Naive thymus-derived CD4-positive, alpha-beta T cell (primary cell): ENCODE measurements at regions not wholly inside any gene's neighbourhood (a gene's known extent, or its start where the extent isn't known, plus 50 kb on each side); places are given as distances from the start of the nearest gene placed in this dataset.

Experiments used
- ATAC-seq: fragments of 150-1000 bp; cut with Tn5 transposase; 2 replicates; pipeline ENCODE4 v1.10.0; 2021; ENCODE audit warnings: mild to moderate bottlenecking, moderate library complexity
- CTCF ChIA-PET: fragments of 350-600 bp; sonication (Branson Sonifier 250); formaldehyde crosslinking; loops from one replicate; lab custom pipeline; 2021; ENCODE audit warnings: antibody characterized with exemption; lab: Charles Lee
- POLR2A ChIA-PET: fragments of 350-600 bp; sonication (Branson Sonifier 250); formaldehyde crosslinking; loops from one replicate; lab custom pipeline; 2021; ENCODE audit warnings: antibody characterized with exemption, inconsistent platforms; lab: Charles Lee
- DNase-seq, 9 donors: peaks; one replicate each; pipeline versions ENCODE4 v3.0.0 to v3.0.0-alpha.2; 2020 to 2022; ENCODE audit warnings: mixed read lengths in 1 of 9
- H3K27ac ChIP-seq: one replicate; pipeline ENCODE4 v1.7.0; 2013; ENCODE audit warnings: mild to moderate bottlenecking, low read depth, low read length, moderate library complexity
- H3K27me3 ChIP-seq, 2 donors: one replicate each; pipeline ENCODE4 v1.7.0; 2013; ENCODE audit warnings: low read length in 2 of 2, mild to moderate bottlenecking in 2 of 2, moderate library complexity in 2 of 2; ENCODE audit not compliant: control insufficient read depth in 2 of 2, insufficient read depth in 2 of 2
- H3K36me3 ChIP-seq, 3 experiments: 1 replicate in 2 of 3; 2 replicates in 1 of 3; pipeline ENCODE4 v1.7.0; 2013; ENCODE audit warnings: low read length in 3 of 3, mild to moderate bottlenecking in 3 of 3, moderate library complexity in 1 of 3; ENCODE audit not compliant: insufficient read depth in 3 of 3, control insufficient read depth in 2 of 3
- H3K4me1 ChIP-seq, 2 donors: one replicate each; pipeline ENCODE4 v1.7.0; 2013; ENCODE audit warnings: low read length in 2 of 2, mild to moderate bottlenecking in 2 of 2, moderate library complexity in 1 of 2; ENCODE audit not compliant: control insufficient read depth in 2 of 2, insufficient read depth in 2 of 2
- H3K4me3 ChIP-seq: 2 replicates; pipeline ENCODE4 v1.7.0; 2013; ENCODE audit warnings: mild to moderate bottlenecking, low read length
- H3K9me3 ChIP-seq, 3 experiments: 1 replicate in 2 of 3; 2 replicates in 1 of 3; pipeline ENCODE4 v1.7.0; 2013; ENCODE audit warnings: low read length in 3 of 3; ENCODE audit not compliant: control insufficient read depth in 2 of 3
- H3K27ac Mint-ChIP-seq, 9 donors: one replicate each; pipeline ENCODE4 v1.8.0; 2020 to 2022; ENCODE audit warnings: mixed read lengths in 9 of 9, mild to moderate bottlenecking in 8 of 9, moderate library complexity in 5 of 9, inconsistent platforms in 2 of 9
- H3K27me3 Mint-ChIP-seq, 5 donors: one replicate each; pipeline ENCODE4 v1.8.0; 2021 to 2022; ENCODE audit warnings: mixed read lengths in 5 of 5, mild to moderate bottlenecking in 1 of 5
- H3K36me3 Mint-ChIP-seq, 5 donors: one replicate each; pipeline ENCODE4 v1.8.0; 2020 to 2022; ENCODE audit warnings: mixed read lengths in 5 of 5, mild to moderate bottlenecking in 3 of 5, inconsistent platforms in 1 of 5
- H3K4me1 Mint-ChIP-seq, 7 donors: one replicate each; pipeline ENCODE4 v1.8.0; 2020 to 2022; ENCODE audit warnings: mixed read lengths in 7 of 7, mild to moderate bottlenecking in 3 of 7, inconsistent platforms in 1 of 7
- H3K4me3 Mint-ChIP-seq, 10 donors: one replicate each; pipeline ENCODE4 v1.8.0; 2020 to 2022; ENCODE audit warnings: mild to moderate bottlenecking in 10 of 10, mixed read lengths in 10 of 10, moderate library complexity in 6 of 10, inconsistent platforms in 2 of 10
- H3K9me3 Mint-ChIP-seq, 11 donors: one replicate each; pipeline ENCODE4 v1.8.0; 2020 to 2022; ENCODE audit warnings: mixed read lengths in 11 of 11, mild to moderate bottlenecking in 4 of 11, inconsistent platforms in 1 of 11, moderate library complexity in 1 of 11
- intact Hi-C, 2 donors: fragments of 100-400 bp; cut with micrococcal nuclease; formaldehyde crosslinking; loops; one replicate each; pipeline ENCODE4 v1.15.1; 2023

GRCh38 chr11:11148104-11148509 lies 204.9 kb downstream of the CSNK2A3 start:
- no peak for ATAC-seq
- Histone ChIP-seq H3K4me1 (peaks cover 31 to 61% of the 10 kb centered on the region in 2 donors), H3K9me3 (no peaks in the 10 kb centered on the region), H3K27ac (peak overlapping the region; percentile 87), H3K27me3 (no peaks in the 10 kb centered on the region), H3K4me3 (no peak overlapping the region), H3K36me3 (peaks cover 0 to 4% (median 0%) of the 10 kb centered on the region in 3 experiments)
- ChIA-PET POLR2A (interaction anchor here (0.6 to 2.5 kb wide), 7 partner anchors 9 to 339 kb away, joined by 3 to 29 read pairs (median 7); partner anchors contain the start of gene EIF4G2), CTCF (interaction anchor here (1.8 to 14.7 kb wide), 4 partner anchors 9 to 121 kb away, joined by 5 to 269 read pairs (median 32); no protein-coding TSS in a partner anchor)
- Mint-ChIP-seq H3K27ac (peak overlapping the region in 8 of 9 donors; percentile 93 to 99 (median 98)), H3K27me3 (peaks cover 0 to 2% (median 0%) of the 10 kb centered on the region in 5 donors), H3K36me3 (peaks cover 0 to 32% (median 17%) of the 10 kb centered on the region in 5 donors), H3K4me3 (peak overlapping the region in 9 of 10 donors; percentile 20 to 84 (median 70)), H3K4me1 (peaks cover 32 to 74% (median 70%) of the 10 kb centered on the region in 7 donors), H3K9me3 (peaks cover 0 to 5% (median 0%) of the 10 kb centered on the region in 11 donors)
- peak in 7 of 9 donors; percentile 29 to 43 (median 35) for DNase-seq
- intact Hi-C loops, result loop anchor here in 1 of 2 donors (2.0 to 5.0 kb wide), 3 partner anchors 111 to 396 kb away; partner anchors contain the start of gene CTR9

- peaks cover 0 to 2% (median 0%) of the 10 kb centered on the region in 5 donors for H3K27me3 Mint-ChIP-seq
- POLR2A ChIA-PET, result interaction anchor here (1.1 to 1.7 kb wide), 2 partner anchors 8 to 109 kb away, joined by 4 to 7 read pairs; no protein-coding TSS in a partner anchor
- DNase-seq (no peak), ATAC-seq (no peak)
- H3K9me3 Mint-ChIP-seq, result peaks cover 0 to 5% (median 0%) of the 10 kb centered on the region in 11 donors
- no peaks in the 10 kb centered on the region for H3K36me3 ChIP-seq
- CTCF ChIA-PET, result interaction anchor here (1.3 to 14.7 kb wide), 5 partner anchors 8 to 354 kb away, joined by 3 to 269 read pairs (median 24); no protein-coding TSS in a partner anchor
- H3K4me1 Mint-ChIP-seq, result peaks cover 29 to 66% (median 61%) of the 10 kb centered on the region in 7 donors
- H3K27ac Mint-ChIP-seq, result peak overlapping the region in 6 of 9 donors; percentile 20 to 96 (median 94)
- intact Hi-C loops, result loop anchor here in 1 of 2 donors (5.0 kb wide), 1 partner anchor 395 kb away; the partner anchor contains the start of gene CTR9
- H3K4me1 ChIP-seq, result peaks cover 31 to 57% of the 10 kb centered on the region in 2 donors
- no peaks in the 10 kb centered on the region for H3K9me3 ChIP-seq
- no peaks in the 10 kb centered on the region for H3K27me3 ChIP-seq
- no peak overlapping the region for H3K27ac ChIP-seq
- H3K4me3 Mint-ChIP-seq, result no peak overlapping the region
- peaks cover 0 to 19% (median 5%) of the 10 kb centered on the region in 5 donors for H3K36me3 Mint-ChIP-seq
- no peak overlapping the region for H3K4me3 ChIP-seq
Measured at GRCh38 chr11:11146830-11147229, 206.2 kb downstream of the CSNK2A3 start.

- no peak overlapping the region for H3K27ac ChIP-seq
- intact Hi-C loops, result no loop called here
- Mint-ChIP-seq H3K4me1 (peaks cover 11 to 51% (median 37%) of the 10 kb centered on the region in 7 donors), H3K4me3 (no peak overlapping the region), H3K27ac (peak overlapping the region in 3 of 9 donors; percentile 12 to 76 (median 43)), H3K9me3 (peaks cover 0 to 5% (median 0%) of the 10 kb centered on the region in 11 donors), H3K27me3 (peaks cover 0 to 2% (median 0%) of the 10 kb centered on the region in 5 donors), H3K36me3 (peaks cover 0 to 17% (median 3%) of the 10 kb centered on the region in 5 donors)
- peaks cover 9 to 28% of the 10 kb centered on the region in 2 donors for H3K4me1 ChIP-seq
- H3K9me3 ChIP-seq, result no peaks in the 10 kb centered on the region
- no peak overlapping the region for H3K4me3 ChIP-seq
- H3K36me3 ChIP-seq, result no peaks in the 10 kb centered on the region
- ATAC-seq, result no peak
- ChIA-PET CTCF (interaction anchor here (0.7 to 1.6 kb wide), 3 partner anchors 13 to 105 kb away, joined by 4 to 7 read pairs (median 4); no protein-coding TSS in a partner anchor), POLR2A (interaction anchor here (0.7 kb wide), 1 partner anchor 17 kb away, joined by 3 read pairs; no protein-coding TSS in a partner anchor)
- no peaks in the 10 kb centered on the region for H3K27me3 ChIP-seq
- DNase-seq, result no peak
Measured at GRCh38 chr11:11143849-11144248, 209.2 kb downstream of the CSNK2A3 start.

GRCh38 chr11:11142430-11142829 lies 210.6 kb downstream of the CSNK2A3 start:
- no peaks in the 10 kb centered on the region for H3K27me3 ChIP-seq
- no peak overlapping the region for H3K27ac ChIP-seq
- H3K4me3 Mint-ChIP-seq, result peak overlapping the region in 1 of 10 donors; percentile 20
- intact Hi-C loops, result no loop called here
- ChIA-PET CTCF (no interaction called here), POLR2A (no interaction called here)
- no peak overlapping the region for H3K4me3 ChIP-seq
- ATAC-seq, result no peak
- H3K9me3 ChIP-seq, result no peaks in the 10 kb centered on the region
- no peak for DNase-seq
- H3K36me3 ChIP-seq, result no peaks in the 10 kb centered on the region
- peaks cover 3 to 48% (median 34%) of the 10 kb centered on the region in 7 donors for H3K4me1 Mint-ChIP-seq
- peaks cover 0 to 13% (median 0%) of the 10 kb centered on the region in 5 donors for H3K36me3 Mint-ChIP-seq
- peaks cover 0 to 2% (median 0%) of the 10 kb centered on the region in 5 donors for H3K27me3 Mint-ChIP-seq
- H3K27ac Mint-ChIP-seq, result peak overlapping the region in 2 of 9 donors; percentile 10 to 78
- peaks cover 0 to 19% of the 10 kb centered on the region in 2 donors for H3K4me1 ChIP-seq
- H3K9me3 Mint-ChIP-seq, result peaks cover 0 to 2% (median 0%) of the 10 kb centered on the region in 11 donors

GRCh38 chr11:11141065-11141464 lies 212.0 kb downstream of the CSNK2A3 start:
- POLR2A ChIA-PET, result interaction anchor here (0.7 to 1.4 kb wide), 4 partner anchors 8 to 332 kb away, joined by 3 to 8 read pairs (median 3); no protein-coding TSS in a partner anchor
- H3K27me3 ChIP-seq, result no peaks in the 10 kb centered on the region
- intact Hi-C loops, result no loop called here
- no peak overlapping the region for H3K4me3 ChIP-seq
- Mint-ChIP-seq H3K4me1 (peaks cover 7 to 48% (median 33%) of the 10 kb centered on the region in 7 donors), H3K9me3 (peaks cover 0 to 2% (median 0%) of the 10 kb centered on the region in 11 donors), H3K4me3 (no peak overlapping the region), H3K27me3 (peaks cover 0 to 2% (median 0%) of the 10 kb centered on the region in 5 donors), H3K36me3 (peaks cover 0 to 9% (median 0%) of the 10 kb centered on the region in 5 donors), H3K27ac (peak overlapping the region in 2 of 9 donors; percentile 42 to 67)
- CTCF ChIA-PET, result interaction anchor here (0.6 kb wide), 2 partner anchors 104 to 108 kb away, joined by 3 read pairs; no protein-coding TSS in a partner anchor
- H3K9me3 ChIP-seq, result no peaks in the 10 kb centered on the region
- ATAC-seq, result no peak
- H3K36me3 ChIP-seq, result no peaks in the 10 kb centered on the region
- H3K27ac ChIP-seq, result no peak overlapping the region
- H3K4me1 ChIP-seq, result peaks cover 0 to 10% of the 10 kb centered on the region in 2 donors
- DNase-seq, result no peak

- Histone ChIP-seq H3K9me3 (no peaks in the 10 kb centered on the region), H3K4me3 (no peak overlapping the region), H3K27me3 (no peaks in the 10 kb centered on the region), H3K4me1 (peaks cover 0 to 10% of the 10 kb centered on the region in 2 donors), H3K27ac (no peak overlapping the region), H3K36me3 (no peaks in the 10 kb centered on the region)
- peak overlapping the region in 2 of 9 donors; percentile 42 to 67 for H3K27ac Mint-ChIP-seq
- ATAC-seq (no peak), DNase-seq (no peak)
- no peak overlapping the region for H3K4me3 Mint-ChIP-seq
- POLR2A ChIA-PET, result interaction anchor here (0.9 to 1.4 kb wide), 2 partner anchors 9 to 31 kb away, joined by 3 to 8 read pairs; no protein-coding TSS in a partner anchor
- H3K27me3 Mint-ChIP-seq, result peaks cover 0 to 2% (median 0%) of the 10 kb centered on the region in 5 donors
- intact Hi-C loops, result no loop called here
- CTCF ChIA-PET, result interaction anchor here (0.6 to 1.5 kb wide), 4 partner anchors 86 to 120 kb away, joined by 3 read pairs; no protein-coding TSS in a partner anchor
- H3K4me1 Mint-ChIP-seq, result peaks cover 7 to 49% (median 34%) of the 10 kb centered on the region in 7 donors
- H3K9me3 Mint-ChIP-seq, result peaks cover 0 to 2% (median 0%) of the 10 kb centered on the region in 11 donors
- H3K36me3 Mint-ChIP-seq, result peaks cover 0 to 7% (median 0%) of the 10 kb centered on the region in 5 donors
Measured at GRCh38 chr11:11140510-11140909, 212.5 kb downstream of the CSNK2A3 start.
